Activated naive CD4-positive, alpha-beta T cell treated with anti-CD3 and anti-CD28 coated beads, Interleukin-2, amount 50 U/mL, for 72 hours (primary cell): ENCODE measurements at regions not wholly inside any gene's neighbourhood (a gene's known extent, or its start where the extent isn't known, plus 50 kb on each side); places are given as distances from the start of the nearest gene placed in this dataset.
A peak's percentile ranks its signal among the peaks of the same experiment; 100 is the strongest.

Experiments used
- ATAC-seq, 2 donors: fragments of 150-1000 bp; cut with Tn5 transposase; 2 replicates each; pipeline ENCODE4 v1.10.0; 2021; ENCODE audit warnings: mild to moderate bottlenecking in 2 of 2, moderate library complexity in 2 of 2
- DNase-seq, 2 donors: peaks; one replicate each; pipeline ENCODE4 v3.0.0; 2021 to 2022; ENCODE audit warnings: low spot score in 2 of 2
- H3K27ac Mint-ChIP-seq, 2 donors: one replicate each; pipeline ENCODE4 v1.8.0; 2022; ENCODE audit warnings: mild to moderate bottlenecking in 2 of 2, mixed read lengths in 2 of 2
- H3K36me3 Mint-ChIP-seq, 2 donors: one replicate each; pipeline ENCODE4 v1.8.0; 2022; ENCODE audit warnings: mixed read lengths in 2 of 2
- H3K9me3 Mint-ChIP-seq, 2 donors: one replicate each; pipeline ENCODE4 v1.8.0; 2022; ENCODE audit warnings: mixed read lengths in 2 of 2

DNA sequence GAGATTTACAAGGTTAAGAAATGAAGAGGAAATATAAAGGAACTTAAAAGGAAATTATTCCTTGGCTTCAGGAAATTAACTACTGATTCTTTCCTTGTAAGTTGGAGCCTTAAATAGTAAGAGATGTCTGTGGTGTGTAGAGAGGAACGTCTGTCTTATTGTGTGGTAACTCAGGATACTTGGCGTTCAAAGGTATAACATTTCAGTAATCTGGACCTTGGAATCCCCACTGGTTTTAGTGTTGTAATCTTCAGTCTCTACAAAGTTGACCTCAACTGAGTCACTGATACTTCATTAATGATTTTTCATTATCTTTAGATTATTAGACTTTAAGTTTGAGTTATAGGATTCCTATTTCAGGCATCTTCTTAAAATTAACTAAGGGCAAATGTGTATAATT lies 79.1 kb upstream of the LSM6 start:
- Mint-ChIP-seq H3K9me3 (no peaks in the 10 kb centered on the region), H3K27ac (no peak overlapping the region), H3K36me3 (no peaks in the 10 kb centered on the region)
- DNase-seq (no peak), ATAC-seq (no peak)

GRCh38 chr4:146095860-146096259 lies 79.7 kb upstream of the LSM6 start:
- no peaks in the 10 kb centered on the region for H3K36me3 Mint-ChIP-seq
- no peak for DNase-seq
- no peak overlapping the region for H3K27ac Mint-ChIP-seq
- no peak for ATAC-seq
- no peaks in the 10 kb centered on the region for H3K9me3 Mint-ChIP-seq

DNA sequence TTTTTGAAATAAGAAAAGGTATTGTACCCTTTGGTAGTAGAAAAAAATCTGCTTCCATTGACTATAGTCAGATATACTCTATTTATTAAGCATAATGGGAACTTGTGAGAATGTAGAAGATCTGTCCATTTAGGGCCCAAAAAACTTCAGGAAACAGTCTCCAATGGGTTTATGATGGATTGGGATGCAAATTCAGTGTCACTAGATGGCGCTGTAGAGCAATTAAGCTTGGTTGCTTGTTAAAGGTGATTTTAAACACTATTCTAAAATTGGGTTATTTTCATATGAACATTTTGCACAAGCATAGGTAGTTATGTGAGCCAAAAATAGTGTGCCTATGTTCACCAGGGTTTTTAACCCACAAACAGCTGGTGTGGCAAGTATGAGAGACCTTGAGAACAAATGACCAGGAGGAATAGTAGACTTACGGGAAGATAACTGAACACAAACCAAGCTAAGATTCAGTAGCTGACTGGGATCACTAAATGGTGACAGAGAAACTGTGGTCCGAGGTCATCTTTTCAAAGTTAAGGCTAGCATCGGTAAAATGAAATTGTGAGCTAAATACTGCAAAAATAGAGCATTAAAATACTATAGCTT lies 80.3 kb upstream of the LSM6 start:
- H3K36me3 Mint-ChIP-seq = no peaks in the 10 kb centered on the region
- H3K27ac Mint-ChIP-seq = no peak overlapping the region
- DNase-seq (peak in 1 of 2 donors; percentile 54), ATAC-seq (no peak)
- H3K9me3 Mint-ChIP-seq = no peaks in the 10 kb centered on the region

DNA sequence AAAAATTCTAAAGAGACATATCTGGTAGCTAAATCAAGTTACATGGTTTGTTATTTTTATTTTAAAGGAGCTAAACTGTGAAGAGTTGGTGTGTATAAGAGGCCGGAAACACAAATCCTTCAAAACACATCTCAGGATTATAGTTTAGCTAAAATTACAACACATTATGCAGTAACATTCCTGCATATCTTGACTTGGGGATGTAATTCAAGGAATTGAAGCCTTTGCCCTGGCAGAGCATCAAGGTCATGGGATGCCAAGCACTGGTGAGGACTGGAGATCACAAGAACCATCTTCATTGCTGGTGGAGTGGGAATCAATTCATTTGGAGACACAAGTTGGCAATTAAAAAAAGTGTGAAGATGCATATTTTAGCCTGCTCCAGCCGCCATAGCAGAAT lies 86.8 kb upstream of the LSM6 start:
- H3K9me3 Mint-ChIP-seq = no peaks in the 10 kb centered on the region
- H3K36me3 Mint-ChIP-seq = no peaks in the 10 kb centered on the region
- no peak for DNase-seq
- no peak overlapping the region for H3K27ac Mint-ChIP-seq
- no peak for ATAC-seq

DNA sequence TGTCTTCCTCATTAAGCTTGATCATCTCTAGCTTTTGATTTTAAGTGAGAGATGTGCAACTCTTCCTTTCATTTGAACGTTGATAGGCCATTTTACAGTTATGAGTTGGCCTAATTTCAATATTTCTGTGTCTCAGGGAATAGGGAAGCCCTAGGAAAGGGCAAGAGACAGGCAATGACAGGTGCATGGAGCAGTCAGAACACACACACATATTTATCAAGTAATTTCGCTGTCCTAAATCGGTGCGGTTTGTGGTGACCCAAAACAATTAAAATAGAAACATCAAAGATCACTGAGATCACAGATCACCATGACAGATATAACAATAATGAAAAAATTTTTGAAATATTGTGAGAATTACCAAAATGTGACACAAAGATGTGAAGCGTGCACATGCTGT lies 87.7 kb upstream of the LSM6 start:
- no peak for DNase-seq
- H3K9me3 Mint-ChIP-seq = no peaks in the 10 kb centered on the region
- no peak for ATAC-seq
- H3K36me3 Mint-ChIP-seq = no peaks in the 10 kb centered on the region
- no peak overlapping the region for H3K27ac Mint-ChIP-seq

GRCh38 chr4:146076081-146076480 lies 99.4 kb upstream of the LSM6 start:
- no peaks in the 10 kb centered on the region for H3K9me3 Mint-ChIP-seq
- ATAC-seq (no peak), DNase-seq (no peak)
- H3K36me3 Mint-ChIP-seq = peaks cover 0 to 5% of the 10 kb centered on the region in 2 donors
- H3K27ac Mint-ChIP-seq = no peak overlapping the region

GRCh38 chr4:146073517-146073916 lies 102.0 kb upstream of the LSM6 start:
- DNase-seq = no peak
- H3K36me3 Mint-ChIP-seq = peaks cover 0 to 5% of the 10 kb centered on the region in 2 donors
- ATAC-seq = no peak
- H3K27ac Mint-ChIP-seq = no peak overlapping the region
- no peaks in the 10 kb centered on the region for H3K9me3 Mint-ChIP-seq

GRCh38 chr4:146072376-146072775 lies 103.1 kb upstream of the LSM6 start:
- no peak overlapping the region for H3K27ac Mint-ChIP-seq
- H3K36me3 Mint-ChIP-seq = no peaks in the 10 kb centered on the region
- no peak for ATAC-seq
- no peaks in the 10 kb centered on the region for H3K9me3 Mint-ChIP-seq
- DNase-seq = no peak

DNA sequence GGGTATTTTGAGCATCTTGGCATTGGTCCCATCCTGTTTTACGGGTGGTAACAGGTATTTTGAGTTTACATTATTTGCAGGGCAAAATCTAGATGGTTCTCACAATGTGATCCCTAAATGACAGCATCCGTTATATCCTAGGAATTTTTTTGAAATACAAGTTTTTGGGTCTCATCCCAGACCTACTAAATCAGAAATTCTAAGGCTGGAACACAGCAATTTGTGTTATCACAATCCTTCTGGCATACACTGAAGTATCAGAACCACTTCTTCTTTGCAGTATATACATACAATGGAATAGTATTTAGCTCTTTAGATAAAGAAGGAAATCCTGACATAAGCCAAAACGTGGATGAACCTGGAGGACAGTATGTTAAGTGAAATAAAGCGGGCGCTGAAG lies 104.1 kb upstream of the LSM6 start:
- ATAC-seq = no peak
- Mint-ChIP-seq H3K36me3 (no peaks in the 10 kb centered on the region), H3K27ac (no peak overlapping the region), H3K9me3 (no peaks in the 10 kb centered on the region)
- DNase-seq = no peak

- no peak for ATAC-seq
- Mint-ChIP-seq H3K9me3 (peaks cover 0 to 4% of the 10 kb centered on the region in 2 donors), H3K27ac (no peak overlapping the region), H3K36me3 (no peaks in the 10 kb centered on the region)
- no peak for DNase-seq
Observed at GRCh38 chr4:146063143-146063542, 112.4 kb upstream of the LSM6 start.

DNA sequence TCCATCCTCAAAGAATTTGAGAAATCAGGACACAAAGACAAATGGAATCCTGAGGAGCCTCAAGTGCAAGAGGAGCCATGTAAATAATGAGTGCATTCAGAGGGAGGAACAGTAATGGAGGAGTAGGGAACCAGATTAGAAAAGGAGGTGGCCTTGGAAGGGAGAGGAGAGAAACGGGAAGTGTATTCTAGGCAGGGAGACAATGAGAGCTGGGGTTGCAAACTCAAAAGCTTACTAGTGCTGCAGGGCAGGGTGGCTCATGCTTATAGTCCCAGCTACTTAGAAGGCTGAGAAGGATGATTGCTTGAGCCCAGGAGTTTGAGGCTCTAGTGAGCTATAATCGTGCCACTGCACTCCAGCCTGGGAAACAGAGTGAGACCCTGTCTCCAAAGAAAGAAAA lies 113.2 kb upstream of the LSM6 start:
- Mint-ChIP-seq H3K36me3 (no peaks in the 10 kb centered on the region), H3K27ac (no peak overlapping the region), H3K9me3 (peaks cover 0 to 4% of the 10 kb centered on the region in 2 donors)
- DNase-seq (no peak), ATAC-seq (no peak)

DNA sequence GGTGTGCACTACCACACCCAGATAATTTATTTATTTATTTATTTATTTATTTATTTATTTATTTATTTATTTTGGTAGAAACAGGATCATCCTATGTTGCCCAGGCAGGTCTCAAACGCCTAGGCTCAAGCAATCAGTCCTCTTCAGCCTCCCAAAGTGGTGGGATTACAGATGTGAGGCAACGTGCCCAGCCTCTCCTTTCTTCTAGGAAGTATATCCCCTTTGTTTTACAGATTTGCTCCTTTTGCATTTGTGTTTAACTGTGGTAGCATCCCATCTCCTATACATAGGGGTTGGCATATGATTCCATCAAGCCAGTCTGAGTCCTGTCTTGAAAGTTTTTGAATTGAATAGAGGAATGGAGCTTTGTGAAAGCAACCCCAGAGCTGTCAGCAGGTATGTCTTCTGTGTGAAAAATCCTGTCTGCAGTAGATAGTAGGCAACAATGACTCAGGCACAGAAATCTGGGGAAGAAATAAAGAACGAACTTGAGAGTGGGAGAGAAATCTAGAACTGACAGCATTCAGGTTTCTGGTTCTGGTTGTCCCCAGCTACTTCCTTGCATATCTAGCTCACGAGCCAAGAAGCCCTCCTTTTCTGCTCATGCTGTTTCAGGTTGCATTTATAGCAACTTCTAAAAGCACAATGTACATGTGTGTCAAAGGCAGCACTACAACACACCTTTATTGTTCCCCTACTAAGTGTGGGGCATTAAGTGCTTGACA lies 113.7 kb upstream of the LSM6 start:
- H3K36me3 Mint-ChIP-seq = no peaks in the 10 kb centered on the region
- DNase-seq (no peak), ATAC-seq (no peak)
- peak overlapping the region in 1 of 2 donors; percentile 4 for H3K27ac Mint-ChIP-seq
- H3K9me3 Mint-ChIP-seq = peaks cover 0 to 4% of the 10 kb centered on the region in 2 donors

GRCh38 chr4:146059865-146060264 lies 115.7 kb upstream of the LSM6 start:
- no peak for ATAC-seq
- no peak for DNase-seq
- H3K9me3 Mint-ChIP-seq = peaks cover 0 to 4% of the 10 kb centered on the region in 2 donors
- no peaks in the 10 kb centered on the region for H3K36me3 Mint-ChIP-seq
- no peak overlapping the region for H3K27ac Mint-ChIP-seq

- Mint-ChIP-seq H3K36me3 (no peaks in the 10 kb centered on the region), H3K27ac (no peak overlapping the region), H3K9me3 (peaks cover 0 to 4% of the 10 kb centered on the region in 2 donors)
- DNase-seq = no peak
- ATAC-seq = no peak
Observed at GRCh38 chr4:146059151-146059550, 116.4 kb upstream of the LSM6 start.

- DNase-seq (no peak), ATAC-seq (no peak)
- H3K27ac Mint-ChIP-seq = no peak overlapping the region
- H3K9me3 Mint-ChIP-seq = peaks cover 0 to 4% of the 10 kb centered on the region in 2 donors
- no peaks in the 10 kb centered on the region for H3K36me3 Mint-ChIP-seq
Observed at GRCh38 chr4:146058531-146058930, 117.0 kb upstream of the LSM6 start.

- Mint-ChIP-seq H3K36me3 (no peaks in the 10 kb centered on the region), H3K27ac (peak overlapping the region in 1 of 2 donors; percentile 24)
- no peak for ATAC-seq
Observed at GRCh38 chr4:146054676-146055075, 116.1 kb upstream of the ZNF827 start.

DNA sequence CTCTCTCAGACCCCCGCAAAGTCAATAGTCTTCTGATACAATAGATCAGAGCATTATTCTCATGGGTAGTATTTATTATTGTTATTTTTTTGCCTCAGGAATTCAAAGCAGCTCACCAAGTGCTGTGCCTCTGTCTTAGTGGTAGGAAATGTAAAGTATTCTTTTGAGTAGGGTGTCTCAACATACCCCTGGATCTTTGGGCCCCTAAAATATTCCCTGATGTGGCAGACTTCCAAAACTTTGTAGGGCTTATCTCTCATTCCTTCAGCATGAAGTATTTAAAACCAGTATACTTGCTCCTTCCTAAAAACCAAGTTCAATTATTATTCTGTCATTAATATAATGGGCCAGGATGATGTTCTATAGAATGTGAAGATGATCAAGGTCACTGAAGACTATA lies 115.3 kb upstream of the ZNF827 start:
- ATAC-seq (no peak), DNase-seq (no peak)
- Mint-ChIP-seq H3K36me3 (no peaks in the 10 kb centered on the region), H3K9me3 (peaks cover 0 to under 1% of the 10 kb centered on the region in 2 donors), H3K27ac (peak overlapping the region in 1 of 2 donors; percentile 24)

More at GRCh38 chr4:146054676-146055075, 116.1 kb upstream of the ZNF827 start:
- no peaks in the 10 kb centered on the region for H3K9me3 Mint-ChIP-seq
- no peak for DNase-seq

DNA sequence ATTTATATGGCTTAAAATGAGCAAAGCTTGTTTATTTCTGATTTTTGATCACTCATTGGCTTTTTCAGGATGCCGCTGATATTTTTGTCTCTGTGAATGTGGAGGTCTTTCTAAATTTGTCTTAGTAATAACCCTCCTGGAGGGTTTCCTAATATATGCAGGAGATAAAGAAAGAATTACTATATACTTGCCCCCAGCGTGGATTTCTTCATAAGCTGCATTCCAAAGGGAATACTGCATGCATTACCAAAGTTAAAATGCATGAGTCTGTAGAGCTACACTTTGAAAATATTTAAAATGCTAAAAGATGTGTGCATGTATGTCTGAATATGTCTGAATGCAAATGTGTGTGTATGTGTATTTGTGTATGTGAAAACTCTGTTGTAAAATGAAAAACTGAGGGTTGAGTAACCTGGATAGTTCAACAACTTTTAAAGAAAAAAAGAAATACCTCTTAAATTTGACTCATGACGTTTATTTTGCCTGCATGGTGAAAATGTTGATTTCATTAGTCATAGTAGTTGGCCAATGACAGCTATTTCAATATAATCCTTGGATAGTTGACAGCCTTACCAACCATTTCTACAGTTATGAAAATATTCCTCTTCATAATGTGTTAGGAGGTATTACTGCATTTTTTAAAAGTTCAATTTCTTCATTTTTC lies 113.2 kb upstream of the ZNF827 start:
- ATAC-seq = no peak
- Mint-ChIP-seq H3K9me3 (peaks cover 5 to 10% of the 10 kb centered on the region in 2 donors), H3K27ac (no peak overlapping the region)

More for the DNA sequence above, 113.2 kb upstream of the ZNF827 start:
- no peak for DNase-seq
- H3K36me3 Mint-ChIP-seq = peaks cover 0 to 12% of the 10 kb centered on the region in 2 donors
